ENCODE measurements at regions not wholly inside any gene's neighbourhood (a gene's known extent, or its start where the extent isn't known, plus 50 kb on each side); places are given as distances from the start of the nearest gene placed in this dataset.

DNA sequence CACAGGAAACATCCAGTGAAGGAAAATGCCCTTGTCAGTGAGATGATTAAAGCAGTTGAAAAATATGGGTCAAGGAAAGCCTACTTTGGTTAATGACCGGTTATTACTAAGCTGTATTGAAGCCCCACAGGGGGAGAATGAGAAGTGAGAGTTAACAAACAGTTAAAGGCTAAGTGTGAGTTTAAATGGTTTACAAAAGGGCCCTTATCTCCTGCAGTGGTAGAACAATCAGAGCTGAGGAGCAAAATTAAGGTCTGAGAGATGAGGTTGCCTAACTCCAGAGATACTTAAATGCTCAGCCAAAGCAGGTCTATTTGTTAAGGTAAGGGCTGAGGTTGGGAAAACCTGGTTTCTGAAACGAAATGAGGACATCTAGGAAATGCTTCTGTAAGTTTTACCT, 75.1 kb upstream of the FER start:
- Histone ChIP-seq H3K4me1 (ENCODE audit: insufficient read depth, low read length) (no peaks in the 10 kb centered on the region), H3K36me3 (ENCODE audit: insufficient read depth, low read length) (no peaks in the 10 kb centered on the region), H3K27me3 (ENCODE audit: insufficient read depth, low read length) (no peaks in the 10 kb centered on the region), H3K27ac (ENCODE audit: low read depth, low read length) (no peak overlapping the region), H3K9ac (ENCODE audit: low read length) (no peak overlapping the region), H2AFZ (ENCODE audit: low read depth, low read length) (no peak overlapping the region), H3K9me3 (ENCODE audit: insufficient read depth, low read depth, low read length) (no peaks in the 10 kb centered on the region), H3K4me2 (ENCODE audit: low read length) (no peak overlapping the region), H4K20me1 (ENCODE audit: insufficient read depth, low read length) (no peaks in the 10 kb centered on the region), H3K4me3 (ENCODE audit: insufficient read depth, low read depth, low read length) (no peak overlapping the region), H3K79me2 (ENCODE audit: insufficient read depth, low read length) (no peaks in the 10 kb centered on the region)
- H3K27ac Mint-ChIP-seq (ENCODE audit: unreplicated experiment), result no peak overlapping the region
- peaks cover 8% of the 10 kb centered on the region for H3K4me1 Mint-ChIP-seq (ENCODE audit: low read depth, unreplicated experiment)
- H3K4me3 Mint-ChIP-seq (ENCODE audit: unreplicated experiment), result no peak overlapping the region
- H3K36me3 Mint-ChIP-seq (ENCODE audit: low read depth, unreplicated experiment), result no peaks in the 10 kb centered on the region
- peaks cover 6% of the 10 kb centered on the region for H3K27me3 Mint-ChIP-seq (ENCODE audit: low read depth, unreplicated experiment)
- TF ChIP-seq, protein P1, sequence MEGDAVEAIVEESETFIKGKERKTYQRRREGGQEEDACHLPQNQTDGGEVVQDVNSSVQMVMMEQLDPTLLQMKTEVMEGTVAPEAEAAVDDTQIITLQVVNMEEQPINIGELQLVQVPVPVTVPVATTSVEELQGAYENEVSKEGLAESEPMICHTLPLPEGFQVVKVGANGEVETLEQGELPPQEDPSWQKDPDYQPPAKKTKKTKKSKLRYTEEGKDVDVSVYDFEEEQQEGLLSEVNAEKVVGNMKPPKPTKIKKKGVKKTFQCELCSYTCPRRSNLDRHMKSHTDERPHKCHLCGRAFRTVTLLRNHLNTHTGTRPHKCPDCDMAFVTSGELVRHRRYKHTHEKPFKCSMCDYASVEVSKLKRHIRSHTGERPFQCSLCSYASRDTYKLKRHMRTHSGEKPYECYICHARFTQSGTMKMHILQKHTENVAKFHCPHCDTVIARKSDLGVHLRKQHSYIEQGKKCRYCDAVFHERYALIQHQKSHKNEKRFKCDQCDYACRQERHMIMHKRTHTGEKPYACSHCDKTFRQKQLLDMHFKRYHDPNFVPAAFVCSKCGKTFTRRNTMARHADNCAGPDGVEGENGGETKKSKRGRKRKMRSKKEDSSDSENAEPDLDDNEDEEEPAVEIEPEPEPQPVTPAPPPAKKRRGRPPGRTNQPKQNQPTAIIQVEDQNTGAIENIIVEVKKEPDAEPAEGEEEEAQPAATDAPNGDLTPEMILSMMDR (IDR thresholded peaks at IDR 0.05; ENCODE audit: insufficient read depth, low read depth, low read length), result no peak
- no peak for TF ChIP-seq EZH2 (IDR thresholded peaks at IDR 0.05; ENCODE audit: insufficient read depth, low read length)
- FAIRE-seq (no peak), DNase-seq (ENCODE audit: low read depth) (no peak)
- H3K9me3 Mint-ChIP-seq (ENCODE audit: unreplicated experiment), result no peaks in the 10 kb centered on the region

- no peaks in the 10 kb centered on the region for H3K9me3 ChIP-seq (ENCODE audit: insufficient read depth, low read depth, low read length)
- no peaks in the 10 kb centered on the region for H3K36me3 ChIP-seq (ENCODE audit: insufficient read depth, low read length)
- Mint-ChIP-seq H3K4me3 (ENCODE audit: unreplicated experiment) (no peak overlapping the region), H3K36me3 (ENCODE audit: low read depth, unreplicated experiment) (no peaks in the 10 kb centered on the region), H3K4me1 (ENCODE audit: low read depth, unreplicated experiment) (peaks cover 8% of the 10 kb centered on the region), H3K27ac (ENCODE audit: unreplicated experiment) (no peak overlapping the region), H3K9me3 (ENCODE audit: unreplicated experiment) (no peaks in the 10 kb centered on the region), H3K27me3 (ENCODE audit: low read depth, unreplicated experiment) (peaks cover 6% of the 10 kb centered on the region)
- H3K4me3 ChIP-seq (ENCODE audit: insufficient read depth, low read depth, low read length), result no peak overlapping the region
- TF ChIP-seq, protein P1 (IDR thresholded peaks at IDR 0.05; ENCODE audit: insufficient read depth, low read depth, low read length), result no peak
- no peak for TF ChIP-seq EZH2 (IDR thresholded peaks at IDR 0.05; ENCODE audit: insufficient read depth, low read length)
- no peaks in the 10 kb centered on the region for H3K79me2 ChIP-seq (ENCODE audit: insufficient read depth, low read length)
- no peak overlapping the region for H3K4me2 ChIP-seq (ENCODE audit: low read length)
- FAIRE-seq (no peak), DNase-seq (ENCODE audit: low read depth) (no peak)
- no peak overlapping the region for H3K27ac ChIP-seq (ENCODE audit: low read depth, low read length)
- no peaks in the 10 kb centered on the region for H4K20me1 ChIP-seq (ENCODE audit: insufficient read depth, low read length)
- no peak overlapping the region for H3K9ac ChIP-seq (ENCODE audit: low read length)
- H3K4me1 ChIP-seq (ENCODE audit: insufficient read depth, low read length), result no peaks in the 10 kb centered on the region
- H3K27me3 ChIP-seq (ENCODE audit: insufficient read depth, low read length), result no peaks in the 10 kb centered on the region
- H2AFZ ChIP-seq (ENCODE audit: low read depth, low read length), result no peak overlapping the region
These were observed 77.0 kb upstream of the FER start for GRCh38 chr5:108670591-108671289.

DNA sequence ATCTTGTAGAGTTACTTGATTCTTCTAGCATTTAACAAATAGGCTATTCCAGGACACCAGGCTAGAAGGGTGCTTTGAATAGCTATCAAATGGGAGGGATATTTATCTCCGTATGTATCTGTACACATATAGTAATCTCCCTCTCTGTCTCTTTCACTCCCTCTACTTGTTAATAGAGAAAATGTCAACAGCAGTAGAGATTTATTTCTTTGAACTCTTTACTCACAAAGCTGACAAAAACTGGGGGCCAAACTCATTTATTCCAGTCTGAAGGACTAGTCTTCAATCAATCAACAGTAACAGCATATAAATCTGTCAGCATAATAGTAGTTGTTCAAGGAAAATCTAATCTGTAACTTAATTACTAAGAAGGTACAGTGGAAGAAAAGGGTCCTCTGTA, 78.2 kb upstream of the FER start:
- no peak overlapping the region for H3K4me2 ChIP-seq (ENCODE audit: low read length)
- Mint-ChIP-seq H3K27ac (ENCODE audit: unreplicated experiment) (no peak overlapping the region), H3K4me3 (ENCODE audit: unreplicated experiment) (no peak overlapping the region), H3K4me1 (ENCODE audit: low read depth, unreplicated experiment) (peaks cover 8% of the 10 kb centered on the region), H3K36me3 (ENCODE audit: low read depth, unreplicated experiment) (no peaks in the 10 kb centered on the region), H3K27me3 (ENCODE audit: low read depth, unreplicated experiment) (peaks cover 6% of the 10 kb centered on the region), H3K9me3 (ENCODE audit: unreplicated experiment) (no peaks in the 10 kb centered on the region)
- DNase-seq (ENCODE audit: low read depth) (no peak), FAIRE-seq (no peak)
- TF ChIP-seq, protein P1 (IDR thresholded peaks at IDR 0.05; ENCODE audit: insufficient read depth, low read depth, low read length), result no peak
- no peak for TF ChIP-seq EZH2 (IDR thresholded peaks at IDR 0.05; ENCODE audit: insufficient read depth, low read length)
- no peaks in the 10 kb centered on the region for H3K36me3 ChIP-seq (ENCODE audit: insufficient read depth, low read length)
- H2AFZ ChIP-seq (ENCODE audit: low read depth, low read length), result no peak overlapping the region
- H3K4me1 ChIP-seq (ENCODE audit: insufficient read depth, low read length), result no peaks in the 10 kb centered on the region
- H4K20me1 ChIP-seq (ENCODE audit: insufficient read depth, low read length), result no peaks in the 10 kb centered on the region
- H3K27ac ChIP-seq (ENCODE audit: low read depth, low read length), result no peak overlapping the region
- no peak overlapping the region for H3K4me3 ChIP-seq (ENCODE audit: insufficient read depth, low read depth, low read length)
- H3K9me3 ChIP-seq (ENCODE audit: insufficient read depth, low read depth, low read length), result no peaks in the 10 kb centered on the region
- no peaks in the 10 kb centered on the region for H3K27me3 ChIP-seq (ENCODE audit: insufficient read depth, low read length)
- H3K9ac ChIP-seq (ENCODE audit: low read length), result no peak overlapping the region
- H3K79me2 ChIP-seq (ENCODE audit: insufficient read depth, low read length), result no peaks in the 10 kb centered on the region

All from astrocyte (in vitro differentiated cells and primary cell).